HCT116 (cell line): ENCODE measurements at regions not wholly inside any gene's neighbourhood (a gene's known extent, or its start where the extent isn't known, plus 50 kb on each side); places are given as distances from the start of the nearest gene placed in this dataset.

ENCODE experiments used
- ATAC-seq: fragments of 200-7000 bp; cut with Tn5 transposase; 2 replicates; pipeline ENCODE4 v1.9.1; 2020; ENCODE audit warnings: mild to moderate bottlenecking, moderate library complexity
- BruUV-seq: library from RNA; stranded (reverse); fragments of 400-500 nt; replicated peaks from 2 replicates; lab custom pipeline; 2021; lab: Mats Ljungman, UMichigan
- CTCF ChIA-PET: fragments of 300-600 bp; sonication (Branson Sonifier 250); formaldehyde crosslinking; loops from one replicate; lab custom pipeline; 2021; ENCODE audit warnings: antibody characterized with exemption; lab: Charles Lee
- POLR2A ChIA-PET: fragments of 300-600, 350-600 bp; sonication (Branson Sonifier 250); formaldehyde crosslinking; loops from one replicate; lab custom pipeline; 2021; ENCODE audit warnings: antibody characterized with exemption; lab: Charles Lee
- RAD21 ChIA-PET, 2 experiments: fragments of 300-600 bp; sonication (Branson Sonifier 250); formaldehyde crosslinking; loops; one replicate each; lab custom pipeline; 2023; ENCODE audit warnings: low total read pairs in 2 of 2; ENCODE audit not compliant: uncharacterized antibody in 2 of 2, unreplicated experiment in 2 of 2, low non-redundant PET in 1 of 2; lab: Charles Lee
- DNase-seq: peaks from one replicate; pipeline ENCODE4 v3.0.0-alpha.2; 2010; ENCODE audit warnings: low read depth, low spot score
- H2AFZ ChIP-seq: fragments of 200-600 bp; shearing (Covaris generic), sonication (generic); 2 replicates; pipeline ENCODE4 v1.6.1; 2017; ENCODE audit warnings: low read depth, mixed run types, mixed read lengths, antibody characterized with exemption, low read length; ENCODE audit not compliant: poor library complexity, severe bottlenecking
- H3K27ac ChIP-seq: 2 replicates; pipeline ENCODE4 v1.5.1; 2012; ENCODE audit warnings: low read depth, low read length
- H3K27me3 ChIP-seq: fragments of 200-600 bp; sonication (generic); 2 replicates; pipeline ENCODE4 v1.6.1; 2016; ENCODE audit warnings: mixed run types, low read length, mixed read lengths; ENCODE audit not compliant: insufficient read depth
- H3K36me3 ChIP-seq, 2 experiments: fragments of 200-500 bp in 1 of 2; fragments of 200-600 bp in 1 of 2; sonication (Bioruptor generic) in 1 of 2; sonication (generic) in 1 of 2; 2 replicates each; pipeline versions ENCODE4 v1.5.1 to v1.6.1; 2014 to 2016; ENCODE audit warnings: low read length in 2 of 2, inconsistent platforms in 1 of 2, mixed read lengths in 1 of 2, mixed run types in 1 of 2; ENCODE audit not compliant: insufficient read depth in 2 of 2, control insufficient read depth in 1 of 2
- H3K4me1 ChIP-seq, 2 experiments: fragments of 200-600 bp in 1 of 2; sonication (generic) in 1 of 2; 2 replicates each; pipeline versions ENCODE4 v1.5.1 to v1.6.1; 2012 to 2017; ENCODE audit warnings: low read length in 2 of 2, inconsistent platforms in 1 of 2, mild to moderate bottlenecking in 1 of 2, mixed read lengths in 1 of 2, mixed run types in 1 of 2, moderate library complexity in 1 of 2; ENCODE audit not compliant: insufficient read depth in 2 of 2, control insufficient read depth in 1 of 2
- H3K4me2 ChIP-seq: fragments of 200-600 bp; sonication (generic); 2 replicates; pipeline ENCODE4 v1.6.1; 2017; ENCODE audit warnings: mixed run types, low read length, mixed read lengths
- H3K4me3 ChIP-seq, 2 experiments: fragments of 200-600 bp in 1 of 2; sonication (generic) in 1 of 2; replicated peaks in 1 of 2; 2 replicates each; pipeline ENCODE4 v1.5.1; 2011 to 2016; ENCODE audit warnings: low read length in 2 of 2, control low read depth in 1 of 2, low read depth in 1 of 2, mild to moderate bottlenecking in 1 of 2, mixed read lengths in 1 of 2, mixed run types in 1 of 2
- H3K79me2 ChIP-seq: fragments of 200-600 bp; sonication (generic); 2 replicates; pipeline ENCODE4 v1.6.1; 2017; ENCODE audit warnings: mild to moderate bottlenecking, mixed run types, low read length, moderate library complexity, mixed read lengths; ENCODE audit not compliant: insufficient read depth
- H3K9ac ChIP-seq: fragments of 200-600 bp; sonication (generic); 2 replicates; pipeline ENCODE4 v1.6.1; 2016; ENCODE audit warnings: low read length, mixed read lengths
- H3K9me2 ChIP-seq: fragments of 200-600 bp; sonication (generic), shearing (Covaris generic); 2 replicates; pipeline ENCODE4 v1.6.1; 2017; ENCODE audit warnings: mixed run types, mild to moderate bottlenecking, moderate library complexity; ENCODE audit not compliant: insufficient read depth
- H3K9me3 ChIP-seq, 2 experiments: fragments of 200-500 bp in 1 of 2; fragments of 200-600 bp in 1 of 2; sonication (Bioruptor generic) in 1 of 2; sonication (generic) in 1 of 2; 2 replicates each; pipeline ENCODE4 v1.6.1; 2014 to 2017; ENCODE audit warnings: low read length in 2 of 2, mixed read lengths in 2 of 2, inconsistent platforms in 1 of 2, low read depth in 1 of 2, mild to moderate bottlenecking in 1 of 2, mixed run types in 1 of 2, moderate library complexity in 1 of 2; ENCODE audit not compliant: control insufficient read depth in 1 of 2, insufficient read depth in 1 of 2
- H4K20me1 ChIP-seq: fragments of 200-600 bp; sonication (generic), shearing (Covaris generic); 2 replicates; pipeline ENCODE4 v1.6.1; 2017; ENCODE audit warnings: mixed run types, mild to moderate bottlenecking, moderate library complexity; ENCODE audit not compliant: insufficient read depth
- CTCF ChIP-seq, 3 experiments: fragments of 200-600 bp in 1 of 3; sonication (generic) in 1 of 3; IDR thresholded peaks in 2 of 3; conservative IDR thresholded peaks in 1 of 3; 2 replicates each; pipeline ENCODE4 v1.5.1; 2012 to 2017; ENCODE audit warnings: low read depth in 2 of 3, low read length in 2 of 3, antibody characterized with exemption in 1 of 3, borderline replicate concordance in 1 of 3, control low read depth in 1 of 3, mild to moderate bottlenecking in 1 of 3, mixed read lengths in 1 of 3, mixed run types in 1 of 3, moderate library complexity in 1 of 3; ENCODE audit not compliant: insufficient read depth in 1 of 3
- MAX ChIP-seq: IDR thresholded peaks from 2 replicates; pipeline ENCODE4 v1.6.1; 2012
- POLR2A ChIP-seq: IDR thresholded peaks from 2 replicates; pipeline ENCODE4 v1.7.0; 2011; ENCODE audit warnings: borderline replicate concordance; ENCODE audit not compliant: insufficient read depth, insufficient read length; ENCODE audit errors: extremely low read depth
- RAD21 ChIP-seq: IDR thresholded peaks from 2 replicates; pipeline ENCODE4 v1.6.1; 2012; ENCODE audit warnings: low read depth, mild to moderate bottlenecking
- REST ChIP-seq: IDR thresholded peaks from 2 replicates; pipeline ENCODE4 v1.6.1; 2012; ENCODE audit warnings: low read depth
- YY1 ChIP-seq: IDR thresholded peaks from 2 replicates; pipeline ENCODE4 v1.6.1; 2011; ENCODE audit warnings: low read length, low read depth, moderate library complexity, mild to moderate bottlenecking; ENCODE audit not compliant: insufficient replicate concordance; ENCODE audit errors: extremely low read depth
- ZBTB33 ChIP-seq: IDR thresholded peaks from 2 replicates; pipeline ENCODE4 v1.6.1; 2011; ENCODE audit warnings: mild to moderate bottlenecking, low read length, moderate library complexity; ENCODE audit not compliant: insufficient replicate concordance; ENCODE audit errors: extremely low read depth
- ZFX ChIP-seq: fragments of 450-650 bp; IDR thresholded peaks from 2 replicates; pipeline ENCODE4 v1.6.1; 2017
- intact Hi-C: fragments of 100-400 bp; cut with micrococcal nuclease; formaldehyde crosslinking; loops from 2 replicates; pipeline ENCODE4 v1.10.0; 2022

- Histone ChIP-seq H3K9me3 (no peaks in the 10 kb centered on the region), H3K9ac (no peak overlapping the region), H2AFZ (no peak overlapping the region), H3K4me1 (no peaks in the 10 kb centered on the region), H3K4me2 (no peak overlapping the region)
- no peak for ATAC-seq
- RAD21 ChIA-PET = no interaction called here
- TF ChIP-seq POLR2A (no peak), RAD21 (no peak), YY1 (no peak), REST (no peak), ZBTB33 (no peak), CTCF (IDR thresholded peaks at IDR 0.05 in 2 of 3, conservative IDR thresholded peaks at IDR 0.05 in 1 of 3; ENCODE audit: borderline replicate concordance in 1 of 3, insufficient read depth in 1 of 3, low read depth in 2 of 3, low read length in 2 of 3) (no peak), ZFX (no peak), MAX (no peak)
- TF ChIP-seq, all 23 proteins: peak for 0
- no peak for DNase-seq
- intact Hi-C loops = no loop called here
- no peak overlapping the region for H3K4me3 ChIP-seq
- no peak overlapping the region for H3K27ac ChIP-seq
- BruUV-seq = no TSS peak
- no peaks in the 10 kb centered on the region for H3K9me2 ChIP-seq
- no peaks in the 10 kb centered on the region for H3K27me3 ChIP-seq
- no peaks in the 10 kb centered on the region for H3K79me2 ChIP-seq
- H4K20me1 ChIP-seq = no peaks in the 10 kb centered on the region
- no peaks in the 10 kb centered on the region for H3K36me3 ChIP-seq
- POLR2A ChIA-PET = no interaction called here
- CTCF ChIA-PET = no interaction called here
Observed at GRCh38 chr15:95519887-95520286, 810.6 kb upstream of the NR2F2 start.
